Psoas muscle (tissue), 7 donors: ENCODE measurements at regions not wholly inside any gene's neighbourhood (a gene's known extent, or its start where the extent isn't known, plus 50 kb on each side); places are given as distances from the start of the nearest gene placed in this dataset.

ENCODE experiments used
- ATAC-seq, 4 donors: fragments of 200-7000 bp; cut with Tn5 transposase; one replicate each; pipeline ENCODE4 v1.9.1; 2020; ENCODE audit warnings: moderate library complexity in 3 of 4, mild to moderate bottlenecking in 2 of 4
- DNase-seq, 2 donors: peaks; one replicate each; pipeline ENCODE4 v3.0.0-alpha.2; 2020
- H3K27ac ChIP-seq: fragments of 200-600 bp; one replicate; pipeline ENCODE4 v1.8.0; 2022
- H3K27me3 ChIP-seq, 3 donors: fragments of 200-600 bp in 1 of 3; one replicate each; pipeline versions ENCODE4 v1.6.1 to v1.8.0; 2013 to 2022; ENCODE audit warnings: low read length in 2 of 3, mild to moderate bottlenecking in 2 of 3, moderate library complexity in 1 of 3; ENCODE audit not compliant: insufficient read depth in 3 of 3
- H3K36me3 ChIP-seq, 2 donors: fragments of 200-600 bp in 1 of 2; one replicate each; pipeline versions ENCODE4 v1.6.1 to v1.8.0; 2013 to 2022; ENCODE audit warnings: low read depth in 1 of 2, mild to moderate bottlenecking in 1 of 2, moderate library complexity in 1 of 2; ENCODE audit not compliant: insufficient read depth in 1 of 2
- H3K4me1 ChIP-seq: fragments of 200-600 bp; one replicate; pipeline ENCODE4 v1.8.0; 2022
- H3K4me3 ChIP-seq: fragments of 200-600 bp; one replicate; pipeline ENCODE4 v1.8.0; 2022; ENCODE audit warnings: mild to moderate bottlenecking
- H3K9me3 ChIP-seq: fragments of 200-600 bp; one replicate; pipeline ENCODE4 v1.8.0; 2022
- WGBS, 3 donors: extraction: QIAGEN DNeasy Blood & Tissue Kit; methylation state at CpG; one replicate each; pipeline versions ENCODE4 v1.1.6 to v1.1.7; 2013; 5-methylcytosine and 5-hydroxymethylcytosine counted together
- intact Hi-C, 2 donors: fragments of 100-400 bp; cut with DNase I; formaldehyde crosslinking; loops; one replicate each; pipeline versions ENCODE4 v1.11.0 to v1.14.2; 2022
- TF ChIP-seq, protein P1 (sequence below): fragments of 200-600 bp; IDR thresholded peaks from one replicate; pipeline ENCODE4 v1.8.0; 2022; ENCODE audit warnings: antibody characterized with exemption
- donor health status: healthy with polysubstance abuse.
- donor health status: DM: no; HTN: no; CAD: no; lungs with moderate emphysema.
- donor health status: Bipolar disorder and iron deficiency.
- donor health status: healthy.
- donor health status: DM: yes; HTN: yes; CAD: no.
- donor health status: DM: no; HTN: no; CAD: no.
- donor health status: DM: yes; HTN: yes; CAD: no.

DNA sequence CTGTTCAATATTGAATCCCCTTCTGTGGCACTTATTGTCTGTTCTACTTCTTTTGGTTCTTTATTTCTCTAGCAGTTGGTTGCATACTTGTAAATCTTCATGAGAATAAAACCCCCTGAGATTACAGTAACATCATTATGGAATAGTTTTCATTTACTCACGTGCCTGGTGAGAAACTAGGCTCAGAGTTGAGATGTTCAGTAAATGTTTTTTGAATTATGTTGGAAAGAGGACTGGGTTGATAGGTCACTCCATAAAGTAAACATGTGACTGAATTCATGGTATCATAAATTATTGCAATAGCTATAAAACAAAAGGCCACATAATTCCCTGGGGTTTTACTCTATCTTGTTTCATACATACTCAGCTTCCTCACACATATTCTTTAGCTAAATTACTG lies 174.2 kb upstream of the C9orf72 start:
- DNase-seq = no peak
- TF ChIP-seq, protein P1, sequence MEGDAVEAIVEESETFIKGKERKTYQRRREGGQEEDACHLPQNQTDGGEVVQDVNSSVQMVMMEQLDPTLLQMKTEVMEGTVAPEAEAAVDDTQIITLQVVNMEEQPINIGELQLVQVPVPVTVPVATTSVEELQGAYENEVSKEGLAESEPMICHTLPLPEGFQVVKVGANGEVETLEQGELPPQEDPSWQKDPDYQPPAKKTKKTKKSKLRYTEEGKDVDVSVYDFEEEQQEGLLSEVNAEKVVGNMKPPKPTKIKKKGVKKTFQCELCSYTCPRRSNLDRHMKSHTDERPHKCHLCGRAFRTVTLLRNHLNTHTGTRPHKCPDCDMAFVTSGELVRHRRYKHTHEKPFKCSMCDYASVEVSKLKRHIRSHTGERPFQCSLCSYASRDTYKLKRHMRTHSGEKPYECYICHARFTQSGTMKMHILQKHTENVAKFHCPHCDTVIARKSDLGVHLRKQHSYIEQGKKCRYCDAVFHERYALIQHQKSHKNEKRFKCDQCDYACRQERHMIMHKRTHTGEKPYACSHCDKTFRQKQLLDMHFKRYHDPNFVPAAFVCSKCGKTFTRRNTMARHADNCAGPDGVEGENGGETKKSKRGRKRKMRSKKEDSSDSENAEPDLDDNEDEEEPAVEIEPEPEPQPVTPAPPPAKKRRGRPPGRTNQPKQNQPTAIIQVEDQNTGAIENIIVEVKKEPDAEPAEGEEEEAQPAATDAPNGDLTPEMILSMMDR = no peak
- H3K9me3 ChIP-seq = no peaks in the 10 kb centered on the region
- no peaks in the 10 kb centered on the region for H3K4me1 ChIP-seq
- intact Hi-C loops = no loop called here
- no peak overlapping the region for H3K27ac ChIP-seq
- no peaks in the 10 kb centered on the region for H3K27me3 ChIP-seq
- no peak overlapping the region for H3K4me3 ChIP-seq
- 12 to 23% (median 17%) methylated on average over 1 of the region's 1 CpG for WGBS, 3 donors
- no peak for ATAC-seq
- H3K36me3 ChIP-seq = no peaks in the 10 kb centered on the region

DNA sequence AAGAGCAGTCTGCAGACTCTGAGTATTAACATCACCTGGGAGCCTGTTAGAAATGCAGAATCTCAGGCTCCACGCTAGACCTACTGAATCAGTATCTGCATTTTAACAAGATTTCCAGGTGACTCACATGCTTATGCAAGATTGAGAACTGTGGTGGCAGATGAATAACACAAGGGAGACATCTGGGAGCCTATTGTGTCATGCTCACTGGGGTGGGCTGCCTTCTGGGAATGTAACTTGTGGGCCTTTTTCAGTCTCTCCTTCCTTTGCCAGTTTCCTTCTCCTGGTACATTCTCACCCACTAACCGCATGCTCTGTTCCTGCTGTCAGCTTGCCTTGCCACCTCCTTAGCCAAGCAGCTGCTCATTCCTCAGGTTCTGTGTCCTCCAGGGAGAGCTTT lies 176.6 kb upstream of the C9orf72 start:
- Histone ChIP-seq H3K36me3 (no peaks in the 10 kb centered on the region), H3K27me3 (no peaks in the 10 kb centered on the region), H3K4me1 (no peaks in the 10 kb centered on the region), H3K9me3 (no peaks in the 10 kb centered on the region), H3K27ac (no peak overlapping the region), H3K4me3 (no peak overlapping the region)
- no peak for DNase-seq
- WGBS, 3 donors = 31 to 45% (median 33%) methylated on average over 2 of the region's 2 CpGs
- intact Hi-C loops = no loop called here
- TF ChIP-seq, protein P1 = no peak
- no peak for ATAC-seq

DNA sequence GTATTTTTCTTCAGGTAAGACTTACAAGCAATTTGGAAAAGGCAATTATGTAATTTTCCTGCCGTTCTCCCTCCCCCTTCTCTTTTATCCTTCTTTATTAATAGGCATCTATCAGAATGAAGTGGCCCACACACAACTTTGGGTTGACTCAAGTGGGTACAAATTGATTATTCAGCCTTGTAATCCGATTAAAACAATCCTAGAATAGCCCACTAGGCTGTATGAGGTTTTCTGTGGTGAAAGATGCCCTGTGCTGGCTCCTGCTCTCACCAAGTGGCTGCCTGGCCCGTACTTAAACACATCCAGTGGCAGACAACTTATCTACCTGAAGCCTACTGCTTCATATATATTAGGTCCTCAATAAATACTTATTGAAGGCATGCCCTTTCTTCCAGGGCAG lies 177.3 kb upstream of the C9orf72 start:
- Histone ChIP-seq H3K4me3 (no peak overlapping the region), H3K9me3 (no peaks in the 10 kb centered on the region), H3K27me3 (no peaks in the 10 kb centered on the region), H3K27ac (no peak overlapping the region), H3K36me3 (no peaks in the 10 kb centered on the region), H3K4me1 (no peaks in the 10 kb centered on the region)
- intact Hi-C loops = no loop called here
- DNase-seq (no peak), ATAC-seq (no peak)
- WGBS, 3 donors = 48 to 66% (median 52%) methylated on average over 3 of the region's 3 CpGs
- TF ChIP-seq, protein P1 = no peak

DNA sequence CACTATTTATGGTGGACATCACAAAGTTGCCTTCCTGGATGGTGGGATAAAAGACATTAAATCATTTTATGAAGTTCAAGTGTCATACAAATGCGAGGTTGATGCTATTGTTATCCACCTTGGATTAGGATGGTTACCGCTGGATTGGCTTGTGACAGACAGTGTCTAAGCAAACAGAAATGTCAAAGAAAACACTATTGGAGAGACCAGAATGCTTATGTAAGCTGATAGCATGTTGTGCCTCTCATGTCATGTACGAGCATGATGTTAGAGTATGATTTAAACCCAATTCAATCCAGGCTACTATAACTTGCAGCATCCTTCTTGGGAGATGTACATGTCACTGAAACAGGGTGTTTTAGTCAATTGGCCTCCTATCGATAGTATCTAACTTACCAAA lies 178.8 kb upstream of the C9orf72 start:
- WGBS, 3 donors = 83 to 93% (median 89%) methylated on average over 4 of the region's 4 CpGs
- no peaks in the 10 kb centered on the region for H3K27me3 ChIP-seq
- H3K36me3 ChIP-seq = no peaks in the 10 kb centered on the region
- intact Hi-C loops = no loop called here
- H3K27ac ChIP-seq = no peak overlapping the region
- no peak overlapping the region for H3K4me3 ChIP-seq
- TF ChIP-seq, protein P1 = no peak
- no peaks in the 10 kb centered on the region for H3K9me3 ChIP-seq
- no peak for ATAC-seq
- no peak for DNase-seq
- no peaks in the 10 kb centered on the region for H3K4me1 ChIP-seq

DNA sequence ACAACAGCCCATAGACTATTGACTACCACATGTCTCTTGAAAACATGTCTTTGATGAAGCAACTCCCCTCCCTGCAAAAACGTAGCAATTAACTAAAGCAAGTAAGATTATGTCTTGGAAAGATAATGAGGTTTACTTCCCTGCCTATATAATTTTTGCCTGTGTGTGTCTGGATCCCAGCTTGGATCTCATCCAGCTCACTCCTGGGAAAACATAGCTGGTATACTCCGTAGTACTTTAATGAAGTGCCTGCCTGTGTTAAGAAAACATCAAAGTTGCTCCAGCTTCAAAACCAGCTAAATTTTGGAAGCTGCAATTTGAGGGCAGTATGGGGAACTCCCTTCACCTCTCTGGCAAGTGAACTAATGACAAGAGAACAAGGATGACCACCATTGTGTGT lies 182.6 kb upstream of the C9orf72 start:
- TF ChIP-seq, protein P1 = no peak

More for the DNA sequence above, 182.6 kb upstream of the C9orf72 start:
- intact Hi-C loops = no loop called here
- DNase-seq (no peak), ATAC-seq (no peak)
- H3K9me3 ChIP-seq = no peaks in the 10 kb centered on the region
- no peaks in the 10 kb centered on the region for H3K27me3 ChIP-seq
- no peaks in the 10 kb centered on the region for H3K4me1 ChIP-seq
- no peak overlapping the region for H3K4me3 ChIP-seq
- no peaks in the 10 kb centered on the region for H3K36me3 ChIP-seq
- WGBS, 3 donors = 33 to 42% (median 39%) methylated on average over 2 of the region's 2 CpGs
- no peak overlapping the region for H3K27ac ChIP-seq
